Ovary (tissue), 7 donors: ENCODE measurements at regions not wholly inside any gene's neighbourhood (a gene's known extent, or its start where the extent isn't known, plus 50 kb on each side); places are given as distances from the start of the nearest gene placed in this dataset.

Experiments used
- DNase-seq, 5 donors: peaks; one replicate each; pipeline ENCODE4 v3.0.0-alpha.2; 2019 to 2020
- H3K27ac ChIP-seq, 2 donors: fragments of 200-600 bp; one replicate each; pipeline versions ENCODE4 v1.5.1 to v1.8.0; 2019 to 2022
- H3K27me3 ChIP-seq: fragments of 200-600 bp; one replicate; pipeline ENCODE4 v1.8.0; 2022
- H3K36me3 ChIP-seq: fragments of 200-600 bp; sonication (generic); one replicate; pipeline ENCODE4 v1.5.1; 2019
- H3K4me1 ChIP-seq: one replicate; pipeline ENCODE4 v1.8.1; 2013; ENCODE audit warnings: mild to moderate bottlenecking, moderate library complexity; ENCODE audit not compliant: insufficient read depth
- H3K4me3 ChIP-seq: fragments of 200-600 bp; sonication (generic); one replicate; pipeline ENCODE4 v1.5.1; 2017
- H3K9me3 ChIP-seq, 2 donors: fragments of 200-600 bp in 1 of 2; sonication (generic) in 1 of 2; one replicate each; pipeline versions ENCODE4 v1.5.1 to v1.8.1; 2013 to 2019; ENCODE audit warnings: mild to moderate bottlenecking in 1 of 2, moderate library complexity in 1 of 2
- CTCF ChIP-seq, 3 donors: fragments of 450-650 bp in 2 of 3; fragments of 200-600 bp in 1 of 3; IDR thresholded peaks; one replicate each; pipeline versions ENCODE4 v1.5.1 to v1.8.0; 2016 to 2022; ENCODE audit warnings: antibody characterized with exemption in 3 of 3, mild to moderate bottlenecking in 1 of 3
- EP300 ChIP-seq: sonication (generic); formaldehyde crosslinking; IDR thresholded peaks from one replicate; pipeline ENCODE4 v1.6.1; 2017; ENCODE audit warnings: antibody characterized with exemption
- POLR2A ChIP-seq: fragments of 450-650 bp; IDR thresholded peaks from one replicate; pipeline ENCODE4 v1.6.1; 2017; ENCODE audit warnings: antibody characterized with exemption, mild to moderate bottlenecking, moderate library complexity
- WGBS, 3 donors: extraction: QIAGEN DNeasy Blood & Tissue Kit in 1 of 3; methylation state at CpG; one replicate each; pipeline versions ENCODE4 v1.1.5 to v1.1.7; 2013 to 2017; 5-methylcytosine and 5-hydroxymethylcytosine counted together
- intact Hi-C, 4 donors: fragments of 100-400 bp; cut with DNase I; formaldehyde crosslinking; loops; one replicate each; pipeline versions ENCODE4 v1.11.0 to v1.15.1; 2022 to 2023
- donor health status: DM: no; HTN: no; CAD: no; lungs with moderate emphysema.
- donor health status: DM: no; HTN: no; CAD: no.
- donor health status: Bipolar disorder and iron deficiency.
- donor health status: DM: no; HTN: no; CAD: no.
- donor health status: DM: yes; HTN: yes; CAD: no.

GRCh38 chr1:187948170-187948794 is 1119.5 kb downstream of the PLA2G4A start:
- Histone ChIP-seq H3K36me3 (no peaks in the 10 kb centered on the region), H3K4me3 (no peak overlapping the region), H3K27ac (no peak overlapping the region), H3K4me1 (no peaks in the 10 kb centered on the region), H3K9me3 (no peaks in the 10 kb centered on the region), H3K27me3 (no peaks in the 10 kb centered on the region)
- WGBS, 3 donors = 84 to 95% (median 92%) methylated on average over 1 of the region's 1 CpG
- intact Hi-C loops = no loop called here
- DNase-seq = no peak
- TF ChIP-seq CTCF (IDR thresholded peaks at IDR 0.05) (no peak), POLR2A (no peak)

- Histone ChIP-seq H3K4me1 (no peaks in the 10 kb centered on the region), H3K9me3 (no peaks in the 10 kb centered on the region), H3K36me3 (no peaks in the 10 kb centered on the region), H3K27ac (no peak overlapping the region), H3K27me3 (no peaks in the 10 kb centered on the region), H3K4me3 (no peak overlapping the region)
- no peak for DNase-seq
- TF ChIP-seq CTCF (IDR thresholded peaks at IDR 0.05) (no peak), POLR2A (no peak), EP300 (no peak)
- intact Hi-C loops = no loop called here
- 89 to 100% (median 92%) methylated on average over 1 of the region's 1 CpG for WGBS, 3 donors
These were observed 1120.8 kb downstream of the PLA2G4A start for GRCh38 chr1:187949567-187949966.

GRCh38 chr1:187951817-187952216 is 1123.1 kb downstream of the PLA2G4A start:
- Histone ChIP-seq H3K9me3 (no peaks in the 10 kb centered on the region), H3K4me3 (no peak overlapping the region), H3K4me1 (no peaks in the 10 kb centered on the region), H3K27me3 (no peaks in the 10 kb centered on the region), H3K27ac (no peak overlapping the region), H3K36me3 (no peaks in the 10 kb centered on the region)
- TF ChIP-seq EP300 = no peak
- TF ChIP-seq POLR2A = no peak
- TF ChIP-seq CTCF (IDR thresholded peaks at IDR 0.05) = no peak
- intact Hi-C loops = no loop called here
- DNase-seq = no peak

- H3K27ac ChIP-seq = no peak overlapping the region
- intact Hi-C loops = no loop called here
- no peak for DNase-seq
- H3K9me3 ChIP-seq = no peaks in the 10 kb centered on the region
- no peaks in the 10 kb centered on the region for H3K4me1 ChIP-seq
- no peak overlapping the region for H3K4me3 ChIP-seq
- no peak for TF ChIP-seq CTCF (IDR thresholded peaks at IDR 0.05)
- no peak for TF ChIP-seq EP300
- no peak for TF ChIP-seq POLR2A
- no peaks in the 10 kb centered on the region for H3K36me3 ChIP-seq
- 86 to 91% (median 89%) methylated on average over 2 of the region's 2 CpGs for WGBS, 3 donors
- no peaks in the 10 kb centered on the region for H3K27me3 ChIP-seq
These were observed 1123.7 kb downstream of the PLA2G4A start for GRCh38 chr1:187952446-187952845.
